VCaP (cell line): ENCODE measurements at regions not wholly inside any gene's neighbourhood (a gene's known extent, or its start where the extent isn't known, plus 50 kb on each side); places are given as distances from the start of the nearest gene placed in this dataset.
A peak's percentile ranks its signal among the peaks of the same experiment; 100 is the strongest.

Experiments
- H3K27ac ChIP-seq: fragments of 450-650 bp; 2 replicates; pipeline ENCODE4 v1.5.1; 2017
- CTCF ChIP-seq: fragments of 450-650 bp; conservative IDR thresholded peaks from 2 replicates; pipeline ENCODE4 v1.5.1; 2017; ENCODE audit warnings: mild to moderate bottlenecking, moderate library complexity

- no peak for TF ChIP-seq CTCF
- H3K27ac ChIP-seq: peak overlapping the region; percentile 42
These were observed 490.0 kb upstream of the TBL1XR1 start for GRCh38 chr3:177687291-177687690.

- H3K27ac ChIP-seq: peak overlapping the region; percentile 42
- no peak for TF ChIP-seq CTCF
These were observed 490.9 kb upstream of the TBL1XR1 start for GRCh38 chr3:177688152-177688551.

- H3K27ac ChIP-seq: peak overlapping the region; percentile 42
- TF ChIP-seq CTCF: no peak
These were observed 491.8 kb upstream of the TBL1XR1 start for GRCh38 chr3:177689077-177689476.

GRCh38 chr3:177689869-177690268, 492.6 kb upstream of the TBL1XR1 start:
- TF ChIP-seq CTCF: no peak
- H3K27ac ChIP-seq: no peak overlapping the region

GRCh38 chr3:177690306-177690705, 493.0 kb upstream of the TBL1XR1 start:
- no peak for TF ChIP-seq CTCF
- no peak overlapping the region for H3K27ac ChIP-seq

- no peak for TF ChIP-seq CTCF
- no peak overlapping the region for H3K27ac ChIP-seq
These were observed 495.2 kb upstream of the TBL1XR1 start for GRCh38 chr3:177692304-177692975.

- no peak overlapping the region for H3K27ac ChIP-seq
- TF ChIP-seq CTCF: no peak
These were observed 496.5 kb upstream of the TBL1XR1 start for GRCh38 chr3:177693616-177694264.
